ENCODE measurements at regions not wholly inside any gene's neighbourhood (a gene's known extent, or its start where the extent isn't known, plus 50 kb on each side); places are given as distances from the start of the nearest gene placed in this dataset.

DNA sequence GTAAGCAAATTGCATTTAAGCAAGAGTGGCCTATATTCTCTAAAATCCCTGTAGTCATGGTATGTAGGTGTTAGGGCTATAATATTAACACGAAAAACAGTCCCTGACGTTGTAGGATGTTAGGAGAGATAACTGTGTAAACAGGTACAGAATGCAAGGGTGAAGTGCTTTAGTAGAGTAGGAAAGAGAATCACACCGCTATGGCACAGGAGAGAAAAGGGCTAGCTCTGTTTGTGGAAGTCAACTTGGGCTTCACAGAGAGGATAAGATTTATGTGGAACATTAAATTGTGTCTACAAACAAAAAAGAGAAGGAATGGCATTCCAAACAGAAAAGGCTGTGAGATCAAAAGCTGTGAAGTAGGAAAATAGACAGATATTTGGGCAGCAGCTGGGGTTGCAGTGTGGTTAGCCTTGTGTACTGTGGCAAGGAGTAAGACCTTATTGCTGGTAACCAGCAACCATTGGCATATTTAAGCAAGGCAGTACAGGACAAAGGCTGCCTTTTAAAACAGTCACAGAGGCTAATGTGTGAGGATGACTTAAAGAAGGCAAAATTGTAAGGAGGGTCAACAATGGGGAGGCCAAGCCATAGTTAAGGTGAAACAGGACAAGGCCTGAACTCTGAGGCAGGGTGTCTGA is 337.5 kb upstream of the ADAMTSL1 start:
- 26% methylated on average over 3 of the region's 3 CpGs for WGBS
- no peak for DNase-seq (ENCODE audit: low spot score)
- Histone ChIP-seq H3K27ac (no peak overlapping the region), H3K4me3 (no peak overlapping the region), H3K4me1 (replicated peaks) (no peaks in the 10 kb centered on the region), H3K36me3 (no peaks in the 10 kb centered on the region), H3K9me3 (no peaks in the 10 kb centered on the region), H3K27me3 (replicated peaks; ENCODE audit: insufficient read depth) (no peaks in the 10 kb centered on the region)
- intact Hi-C loops (cut with DNase I), result no loop called here
- TF ChIP-seq POLR2AphosphoS5 (IDR thresholded peaks at IDR 0.05) (no peak), POLR2A (IDR thresholded peaks at IDR 0.05) (no peak)
- TF ChIP-seq, protein P1, sequence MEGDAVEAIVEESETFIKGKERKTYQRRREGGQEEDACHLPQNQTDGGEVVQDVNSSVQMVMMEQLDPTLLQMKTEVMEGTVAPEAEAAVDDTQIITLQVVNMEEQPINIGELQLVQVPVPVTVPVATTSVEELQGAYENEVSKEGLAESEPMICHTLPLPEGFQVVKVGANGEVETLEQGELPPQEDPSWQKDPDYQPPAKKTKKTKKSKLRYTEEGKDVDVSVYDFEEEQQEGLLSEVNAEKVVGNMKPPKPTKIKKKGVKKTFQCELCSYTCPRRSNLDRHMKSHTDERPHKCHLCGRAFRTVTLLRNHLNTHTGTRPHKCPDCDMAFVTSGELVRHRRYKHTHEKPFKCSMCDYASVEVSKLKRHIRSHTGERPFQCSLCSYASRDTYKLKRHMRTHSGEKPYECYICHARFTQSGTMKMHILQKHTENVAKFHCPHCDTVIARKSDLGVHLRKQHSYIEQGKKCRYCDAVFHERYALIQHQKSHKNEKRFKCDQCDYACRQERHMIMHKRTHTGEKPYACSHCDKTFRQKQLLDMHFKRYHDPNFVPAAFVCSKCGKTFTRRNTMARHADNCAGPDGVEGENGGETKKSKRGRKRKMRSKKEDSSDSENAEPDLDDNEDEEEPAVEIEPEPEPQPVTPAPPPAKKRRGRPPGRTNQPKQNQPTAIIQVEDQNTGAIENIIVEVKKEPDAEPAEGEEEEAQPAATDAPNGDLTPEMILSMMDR (IDR thresholded peaks at IDR 0.05), result no peak

DNA sequence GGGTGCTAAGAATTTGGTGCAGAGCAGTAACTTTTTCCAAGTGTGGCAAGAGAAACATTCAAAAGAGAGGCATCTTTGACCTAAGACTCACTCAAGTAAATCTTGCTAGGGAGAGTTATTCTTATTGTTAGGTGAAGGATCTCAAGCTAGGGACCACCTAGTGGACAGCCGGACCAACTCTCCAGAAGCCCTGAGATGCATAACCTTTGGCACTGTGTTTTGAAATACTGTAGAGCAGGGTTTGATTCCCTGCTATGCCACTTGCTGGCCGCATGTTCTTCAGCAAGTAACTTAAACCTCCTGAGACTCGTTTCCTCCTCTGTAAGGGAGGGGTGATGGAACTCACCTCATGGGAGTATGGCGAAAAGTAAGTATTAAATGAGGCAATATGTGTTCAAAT is 336.1 kb upstream of the ADAMTSL1 start:
- TF ChIP-seq, protein P1 (IDR thresholded peaks at IDR 0.05), result no peak
- TF ChIP-seq POLR2A (IDR thresholded peaks at IDR 0.05) (no peak), POLR2AphosphoS5 (IDR thresholded peaks at IDR 0.05) (no peak)
- no peaks in the 10 kb centered on the region for H3K9me3 ChIP-seq
- no peak for DNase-seq (ENCODE audit: low spot score)
- H3K4me1 ChIP-seq (replicated peaks), result no peaks in the 10 kb centered on the region
- H3K27ac ChIP-seq, result no peak overlapping the region
- no peak overlapping the region for H3K4me3 ChIP-seq
- no peaks in the 10 kb centered on the region for H3K36me3 ChIP-seq
- WGBS, result 97% methylated on average over 4 of the region's 4 CpGs
- H3K27me3 ChIP-seq (replicated peaks; ENCODE audit: insufficient read depth), result no peaks in the 10 kb centered on the region
- intact Hi-C loops (cut with DNase I), result no loop called here

DNA sequence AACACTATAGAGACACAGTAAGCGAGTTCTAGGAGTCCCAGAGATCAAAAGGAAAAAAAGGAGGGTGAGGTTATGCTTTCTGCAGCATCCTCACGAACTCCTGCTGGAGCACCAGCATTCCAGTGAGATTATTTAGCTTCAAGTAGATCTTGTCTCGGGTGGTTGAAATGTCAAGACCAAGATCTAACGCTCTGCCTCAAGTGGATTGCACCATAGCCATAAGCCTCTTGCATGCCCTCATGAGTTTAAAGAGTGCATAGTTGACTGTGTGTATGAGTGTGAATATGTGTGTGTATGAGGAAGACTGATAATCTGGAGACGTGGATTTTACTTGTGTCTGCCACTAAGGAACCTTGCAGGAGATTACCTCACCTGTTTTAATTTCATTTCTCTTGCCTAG is 335.3 kb upstream of the ADAMTSL1 start:
- intact Hi-C loops (cut with DNase I), result no loop called here
- DNase-seq (ENCODE audit: low spot score), result no peak
- H3K4me1 ChIP-seq (replicated peaks), result no peaks in the 10 kb centered on the region
- no peaks in the 10 kb centered on the region for H3K36me3 ChIP-seq
- WGBS, result 71% methylated on average over 5 of the region's 5 CpGs
- TF ChIP-seq, protein P1 (IDR thresholded peaks at IDR 0.05), result no peak
- TF ChIP-seq POLR2AphosphoS5 (IDR thresholded peaks at IDR 0.05) (no peak), POLR2A (IDR thresholded peaks at IDR 0.05) (no peak)
- H3K4me3 ChIP-seq, result no peak overlapping the region
- H3K27ac ChIP-seq, result no peak overlapping the region
- no peaks in the 10 kb centered on the region for H3K9me3 ChIP-seq
- H3K27me3 ChIP-seq (replicated peaks; ENCODE audit: insufficient read depth), result no peaks in the 10 kb centered on the region

DNA sequence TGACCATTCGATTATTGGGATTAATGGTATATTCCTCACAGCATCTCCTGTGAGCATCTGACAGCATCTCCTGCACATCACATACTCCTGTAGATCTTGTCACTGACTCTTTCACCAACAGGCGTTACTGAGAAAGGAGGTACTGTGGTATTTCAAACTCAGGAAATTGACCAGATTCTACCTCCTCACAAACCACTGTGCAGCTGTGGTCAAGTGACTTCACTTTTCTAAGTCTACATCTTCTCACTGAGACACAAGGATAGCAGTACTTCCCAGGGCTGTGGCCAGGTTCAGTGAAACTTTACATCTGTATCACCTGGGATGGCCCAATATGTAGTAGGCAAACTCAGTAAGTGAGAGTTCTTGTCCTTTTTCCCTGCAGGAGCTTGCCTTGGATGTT is 332.3 kb upstream of the ADAMTSL1 start:
- Histone ChIP-seq H3K27ac (no peak overlapping the region), H3K4me1 (replicated peaks) (no peaks in the 10 kb centered on the region), H3K4me3 (no peak overlapping the region), H3K36me3 (no peaks in the 10 kb centered on the region), H3K27me3 (replicated peaks; ENCODE audit: insufficient read depth) (no peaks in the 10 kb centered on the region), H3K9me3 (no peaks in the 10 kb centered on the region)
- no peak for TF ChIP-seq POLR2AphosphoS5 (IDR thresholded peaks at IDR 0.05)
- TF ChIP-seq, protein P1 (IDR thresholded peaks at IDR 0.05), result no peak
- intact Hi-C loops (cut with DNase I), result no loop called here
- 95% methylated on average over 2 of the region's 2 CpGs for WGBS
- no peak for DNase-seq (ENCODE audit: low spot score)

DNA sequence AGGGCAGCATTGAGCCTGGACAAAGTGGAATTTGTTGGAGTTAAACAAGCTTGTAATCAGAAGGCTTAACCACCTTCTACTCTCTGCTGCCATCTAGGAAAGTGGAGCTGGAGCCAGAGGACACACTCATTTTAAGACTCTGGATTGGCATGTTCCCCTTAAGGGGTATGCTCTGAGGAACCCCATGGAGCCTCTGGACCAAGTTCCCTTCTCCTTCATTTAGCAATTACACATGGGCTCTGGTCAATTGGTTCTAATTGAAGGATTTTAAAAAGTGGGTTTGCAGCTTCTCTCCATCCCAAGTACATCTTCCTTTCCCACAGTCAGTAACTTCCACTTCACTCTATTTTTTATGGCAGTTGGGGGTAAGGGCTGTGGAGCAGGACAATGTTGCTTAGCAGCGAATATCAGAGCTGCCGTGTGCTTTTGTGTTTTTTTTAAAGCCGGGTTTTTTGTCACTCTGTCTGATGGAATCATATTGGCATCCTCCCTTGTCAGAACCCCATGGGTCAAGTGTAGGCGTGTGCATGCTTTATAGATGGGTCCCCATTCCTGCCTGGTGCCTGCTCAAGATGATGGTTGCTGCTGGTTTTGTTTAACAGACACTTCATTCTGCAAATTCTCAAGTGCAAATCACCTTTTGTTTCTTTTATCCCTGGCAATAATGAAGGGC is 330.7 kb upstream of the ADAMTSL1 start:
- intact Hi-C loops (cut with DNase I), result no loop called here
- Histone ChIP-seq H3K9me3 (no peaks in the 10 kb centered on the region), H3K27ac (no peak overlapping the region), H3K36me3 (no peaks in the 10 kb centered on the region), H3K27me3 (replicated peaks; ENCODE audit: insufficient read depth) (no peaks in the 10 kb centered on the region), H3K4me3 (no peak overlapping the region), H3K4me1 (replicated peaks) (no peaks in the 10 kb centered on the region)
- DNase-seq (ENCODE audit: low spot score), result no peak
- no peak for TF ChIP-seq POLR2AphosphoS5 (IDR thresholded peaks at IDR 0.05)
- TF ChIP-seq POLR2A (IDR thresholded peaks at IDR 0.05), result no peak
- TF ChIP-seq, protein P1 (IDR thresholded peaks at IDR 0.05), result no peak
- WGBS, result 73% methylated on average over 4 of the region's 4 CpGs

Data from prostate gland (tissue), 2 donors.